ENCODE measurements at regions not wholly inside any gene's neighbourhood (a gene's known extent, or its start where the extent isn't known, plus 50 kb on each side); places are given as distances from the start of the nearest gene placed in this dataset.

GRCh38 chr6:159395609-159396008 lies 226.4 kb downstream of the FNDC1 start:
- TF ChIP-seq POLR2AphosphoS5 (IDR thresholded peaks at IDR 0.05; ENCODE audit: low read depth, low read length) = no peak
- TF ChIP-seq TAF1 (IDR thresholded peaks at IDR 0.05; ENCODE audit: borderline replicate concordance, low read depth, low read length) = no peak
